Islet precursor cell (in vitro differentiated cells): ENCODE measurements at regions not wholly inside any gene's neighbourhood (a gene's known extent, or its start where the extent isn't known, plus 50 kb on each side); places are given as distances from the start of the nearest gene placed in this dataset.

Source experiments
- DNase-seq: peaks from one replicate; pipeline ENCODE4 v3.0.0-alpha.2; 2018

DNA sequence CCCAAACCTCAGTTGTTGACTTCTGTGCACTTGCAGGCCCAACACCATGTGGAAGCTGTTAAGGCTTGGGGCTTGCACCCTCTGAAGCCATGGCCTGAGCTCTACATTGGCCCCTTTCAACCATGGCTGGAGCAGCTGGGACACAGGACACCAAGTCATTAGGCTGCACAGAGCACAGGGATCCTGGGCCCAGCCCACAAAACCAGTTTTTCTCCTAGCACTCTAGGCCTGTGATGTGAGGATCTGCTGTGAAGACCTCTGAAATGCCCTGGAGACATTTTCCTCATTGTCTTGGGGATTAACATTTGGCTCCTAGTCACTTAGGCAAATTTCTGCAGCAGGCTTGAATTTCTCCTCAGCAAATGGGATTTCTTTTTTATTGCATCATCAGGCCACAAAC lies 1255.7 kb downstream of the ZPLD1 start:
- DNase-seq, result peak; percentile 86

DNA sequence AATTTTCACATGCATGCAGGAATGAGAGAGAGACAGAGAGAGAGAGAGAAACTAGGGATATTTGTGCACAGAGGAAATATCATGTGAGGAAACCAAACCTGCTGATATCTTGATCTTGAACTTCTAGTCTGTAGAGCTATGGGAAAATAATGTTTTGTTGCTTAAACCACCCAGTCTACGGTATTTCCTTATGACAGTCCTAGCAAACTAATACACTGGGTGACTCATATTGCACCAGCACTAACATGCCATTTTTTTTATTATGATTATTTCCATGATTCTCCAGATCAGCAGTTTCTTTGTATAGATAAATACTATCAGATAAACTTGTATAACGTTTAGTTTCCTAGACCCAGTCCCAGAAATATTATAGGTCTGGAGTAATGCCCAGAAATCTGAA lies 1259.0 kb downstream of the ZPLD1 start:
- no peak for DNase-seq

- no peak for DNase-seq
These were observed 1263.8 kb downstream of the ZPLD1 start for GRCh38 chr3:103698646-103699045.

GRCh38 chr3:103699228-103699627 lies 1264.4 kb downstream of the ZPLD1 start:
- DNase-seq, result no peak

GRCh38 chr3:103705641-103706040 lies 1270.8 kb downstream of the ZPLD1 start:
- no peak for DNase-seq

GRCh38 chr3:103706671-103707070 lies 1271.9 kb downstream of the ZPLD1 start:
- DNase-seq, result no peak

DNA sequence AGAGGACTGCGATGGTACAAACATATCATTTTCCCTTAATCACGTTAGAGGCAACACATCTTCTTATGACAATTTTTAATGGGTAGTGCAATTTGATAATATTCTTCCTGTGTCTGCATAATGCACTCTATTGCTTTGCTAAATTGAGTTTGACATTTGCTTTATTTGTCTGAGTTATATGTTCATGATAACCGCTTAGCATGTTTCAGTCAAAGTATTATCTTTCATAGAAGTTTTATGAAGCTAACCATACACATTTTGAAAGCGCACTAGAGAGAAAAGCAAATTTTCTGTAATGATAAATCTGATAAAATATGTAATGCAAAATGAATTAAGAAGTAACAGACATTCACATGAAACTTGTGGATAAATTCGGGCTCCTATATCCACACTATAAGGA lies 1276.9 kb downstream of the ZPLD1 start:
- no peak for DNase-seq

DNA sequence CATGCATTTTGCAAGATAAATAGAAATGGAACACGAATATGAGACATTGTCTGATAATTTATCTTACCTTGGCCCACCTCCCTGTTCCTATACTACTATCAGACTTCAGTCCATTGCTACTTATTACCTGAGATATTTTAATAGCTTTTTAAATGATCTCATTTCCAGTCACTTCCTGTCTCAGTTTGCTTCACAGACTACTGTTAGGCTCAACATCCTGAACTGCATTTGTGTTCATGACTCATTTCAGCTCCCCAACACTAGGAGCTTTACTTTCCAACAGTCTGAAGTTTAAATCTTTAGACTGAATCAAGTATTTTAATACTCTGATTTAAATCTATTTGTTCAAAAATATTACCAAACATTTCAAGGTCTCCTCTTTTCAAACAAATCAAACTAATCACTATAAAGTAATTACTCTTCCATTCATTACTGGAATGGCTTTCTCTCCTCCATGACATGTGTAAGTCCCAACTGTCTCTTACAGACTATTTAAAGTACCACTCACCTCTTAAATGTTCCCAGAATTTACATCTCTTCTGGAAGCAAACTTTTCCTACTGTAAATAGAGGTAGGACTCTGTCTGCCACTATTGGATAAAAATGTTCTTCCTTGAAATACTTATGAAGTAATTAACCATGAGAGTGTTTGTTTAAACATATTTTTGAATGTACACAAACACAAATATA lies 1277.6 kb downstream of the ZPLD1 start:
- no peak for DNase-seq

GRCh38 chr3:103729547-103729946 lies 1294.7 kb downstream of the ZPLD1 start:
- no peak for DNase-seq

DNA sequence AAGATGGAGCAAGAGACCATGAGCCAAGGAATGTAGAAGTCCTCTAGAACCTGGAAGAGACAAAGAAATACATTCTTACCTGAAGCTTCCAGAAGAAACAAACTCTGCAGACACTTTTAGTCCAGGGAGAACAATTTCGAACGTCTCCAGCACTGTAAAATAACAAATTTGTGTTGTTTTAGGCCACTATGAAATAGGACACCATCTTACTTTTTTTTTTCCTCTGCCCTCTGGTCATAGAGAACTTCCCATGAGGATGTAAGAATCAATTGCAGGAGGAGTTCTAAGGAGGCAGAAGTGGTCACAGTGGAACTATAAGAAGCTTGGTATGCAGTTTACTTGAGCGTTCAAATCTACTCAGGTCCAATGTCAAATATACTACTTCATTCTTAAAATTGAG lies 1295.9 kb downstream of the ZPLD1 start:
- no peak for DNase-seq

GRCh38 chr3:103752986-103753385 lies 1318.2 kb downstream of the ZPLD1 start:
- no peak for DNase-seq

DNA sequence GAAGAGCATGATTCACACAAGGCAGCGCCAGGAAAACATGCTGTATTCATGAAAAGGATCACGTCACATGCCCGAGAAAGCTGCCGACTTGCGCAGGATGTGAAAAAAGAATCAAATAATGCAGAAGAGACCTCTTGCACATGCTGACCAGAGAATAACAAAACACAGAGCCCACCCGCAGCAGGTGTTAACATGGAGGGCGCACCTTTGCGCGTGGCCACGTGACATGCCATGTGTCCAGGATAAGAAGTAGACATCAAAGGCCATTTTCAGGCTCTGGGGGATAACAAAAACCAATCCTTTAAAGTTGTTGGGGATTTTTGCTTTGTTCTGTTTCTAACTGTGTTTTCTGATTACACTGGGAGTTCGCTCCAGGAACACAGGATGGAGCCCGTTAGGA lies 1332.8 kb downstream of the ZPLD1 start:
- DNase-seq, result no peak

GRCh38 chr3:103785017-103785416 lies 1350.2 kb downstream of the ZPLD1 start:
- no peak for DNase-seq

- no peak for DNase-seq
These were observed 1350.7 kb downstream of the ZPLD1 start for GRCh38 chr3:103785537-103785936.

- DNase-seq, result peak; percentile 58
These were observed 1351.5 kb downstream of the ZPLD1 start for GRCh38 chr3:103786296-103786695.

- no peak for DNase-seq
These were observed 1352.5 kb downstream of the ZPLD1 start for GRCh38 chr3:103787164-103787871.

DNA sequence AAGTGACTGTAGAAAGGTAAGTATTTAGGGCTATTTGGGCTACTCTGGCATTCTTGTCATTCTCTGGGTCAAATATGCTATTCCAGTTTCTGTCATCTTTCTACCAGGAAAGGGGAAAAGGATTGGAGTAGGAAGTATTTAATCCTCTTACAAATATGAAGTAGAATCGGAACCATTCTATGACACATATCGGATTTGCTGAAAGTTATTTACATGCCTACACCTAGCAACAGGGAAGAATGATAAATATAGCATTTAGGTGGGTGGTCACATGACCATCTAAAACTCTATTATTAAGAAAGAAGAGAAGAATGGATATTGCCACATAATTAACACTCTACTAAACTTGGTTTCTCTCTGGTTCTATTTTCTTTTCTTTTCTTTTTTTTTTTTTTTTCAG lies 1353.1 kb downstream of the ZPLD1 start:
- DNase-seq, result no peak

DNA sequence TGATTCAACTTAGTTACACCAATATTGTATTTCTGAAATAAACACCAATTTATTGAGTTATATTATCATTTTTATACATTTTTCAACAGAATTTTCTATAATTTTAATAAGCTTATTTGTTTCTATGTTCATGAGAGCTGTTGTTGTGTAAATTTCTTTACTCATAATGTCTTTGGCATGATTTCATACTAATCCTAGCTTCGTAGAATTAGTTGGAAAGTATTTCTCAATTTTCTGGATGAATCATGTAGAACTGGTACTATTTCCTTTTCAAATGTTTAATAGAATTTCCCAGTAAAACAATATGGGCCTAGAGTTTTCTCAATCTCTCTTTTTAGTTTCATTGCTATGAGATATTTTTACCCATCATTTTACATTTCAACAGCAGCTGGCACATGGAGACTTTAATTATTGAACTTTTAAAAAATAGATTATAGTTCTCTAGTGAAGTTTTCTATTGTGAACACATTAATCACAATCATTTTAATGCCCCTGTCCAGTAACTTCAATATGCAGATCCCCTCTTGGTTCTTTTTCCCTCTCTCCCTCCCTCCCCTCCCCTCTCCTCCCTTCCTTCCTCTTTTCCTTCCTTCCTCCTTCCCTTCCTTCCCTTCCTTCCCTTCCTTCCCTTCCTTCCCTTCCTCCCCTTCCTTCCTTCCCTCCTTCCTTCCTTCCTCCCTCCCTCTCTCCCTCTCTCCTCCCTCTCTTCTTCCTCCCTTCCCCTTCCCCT lies 1357.1 kb downstream of the ZPLD1 start:
- DNase-seq, result no peak

DNA sequence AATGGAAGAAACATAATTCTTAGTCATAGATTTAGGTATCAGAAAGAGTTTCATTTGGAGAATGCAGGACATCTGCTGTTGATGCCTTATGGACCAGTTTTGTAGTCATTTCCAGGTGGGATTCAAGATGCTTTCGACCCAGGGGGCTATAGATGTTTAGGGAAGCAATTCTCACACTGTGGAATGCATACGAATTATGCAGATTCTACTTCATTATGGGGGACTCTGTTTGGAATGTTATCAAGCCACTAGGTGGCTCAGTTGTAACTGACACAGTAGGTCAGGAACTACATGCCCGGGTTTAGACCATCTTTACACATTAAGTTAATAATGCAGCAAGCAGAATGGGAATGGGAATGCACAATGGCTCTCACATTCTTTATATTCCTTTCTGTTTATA lies 1359.8 kb downstream of the ZPLD1 start:
- DNase-seq, result no peak

DNA sequence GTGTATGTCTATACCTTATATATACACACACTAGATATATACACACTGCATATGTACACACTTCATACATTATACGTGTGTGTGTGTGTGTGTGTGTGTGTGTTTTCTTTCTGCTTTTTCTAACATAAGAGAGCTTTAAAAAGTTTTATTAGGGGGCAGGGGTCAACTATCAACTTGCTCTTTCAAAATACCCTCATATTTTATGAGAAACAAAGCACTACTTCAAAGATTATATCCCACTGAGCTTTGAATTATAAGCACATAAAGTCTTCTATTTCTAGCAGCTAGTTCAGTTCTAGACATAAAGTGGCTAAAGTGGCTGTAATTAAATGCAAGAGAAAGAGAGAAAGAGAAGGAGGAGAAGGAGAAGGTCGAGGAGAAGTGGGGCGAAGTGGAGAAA lies 1361.3 kb downstream of the ZPLD1 start:
- DNase-seq, result no peak

GRCh38 chr3:103803787-103804186 lies 1369.0 kb downstream of the ZPLD1 start:
- DNase-seq, result no peak

DNA sequence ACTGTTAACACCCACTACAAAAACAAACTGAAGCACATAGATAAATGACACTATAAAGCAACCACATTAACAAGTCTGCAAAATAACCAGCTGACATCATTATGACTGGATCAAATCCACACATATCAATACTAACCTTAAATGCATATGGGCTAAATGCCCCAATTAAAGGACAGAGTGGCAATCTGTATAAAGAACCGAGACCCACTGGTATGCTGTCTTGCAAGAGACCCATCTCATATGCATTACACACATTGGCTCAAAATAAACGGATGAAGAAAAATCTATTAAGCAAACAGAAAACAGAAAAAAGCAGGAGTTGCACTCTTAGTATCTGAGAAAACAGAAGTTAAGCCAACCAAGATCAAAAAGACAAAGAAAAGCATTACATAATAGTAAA lies 1375.4 kb downstream of the ZPLD1 start:
- no peak for DNase-seq

DNA sequence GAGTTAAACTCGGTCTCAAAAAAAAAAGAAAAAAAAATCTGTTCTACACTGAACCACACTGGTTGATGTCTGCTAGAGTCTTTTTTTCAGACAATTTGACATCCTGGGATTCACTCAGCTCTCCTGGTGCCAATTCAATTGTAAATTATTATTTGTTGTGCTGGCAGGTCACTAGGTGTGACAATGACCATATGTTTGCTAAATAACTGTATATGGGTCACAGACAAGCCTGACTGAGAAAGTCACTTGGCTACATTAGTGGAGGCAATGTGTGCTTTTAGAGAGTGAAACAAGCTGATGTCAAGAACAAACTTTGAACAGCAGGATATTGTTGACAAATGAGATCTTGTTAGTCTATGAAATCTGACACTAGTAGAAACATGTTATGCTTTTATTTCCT lies 1379.1 kb downstream of the ZPLD1 start:
- DNase-seq, result no peak

DNA sequence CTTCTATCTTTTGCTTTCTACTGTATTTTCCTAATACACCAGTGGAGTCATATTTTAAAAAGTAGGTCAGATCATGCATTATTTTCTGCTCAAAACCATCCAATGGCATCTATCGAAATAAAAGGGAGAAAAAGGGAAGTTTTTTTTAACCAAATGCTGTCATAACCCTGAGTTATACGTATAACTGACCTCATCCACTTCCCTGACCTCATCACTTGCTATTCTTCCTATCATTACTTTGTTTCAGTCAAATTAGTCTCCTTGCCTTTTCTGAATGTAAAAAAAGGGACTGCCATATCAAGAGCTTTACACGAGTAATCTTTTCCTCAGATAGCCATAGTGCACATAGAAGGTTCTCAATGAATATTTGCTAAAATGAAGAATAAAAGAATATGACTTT lies 1383.6 kb downstream of the ZPLD1 start:
- DNase-seq, result no peak
